ENCODE measurements at regions not wholly inside any gene's neighbourhood (a gene's known extent, or its start where the extent isn't known, plus 50 kb on each side); places are given as distances from the start of the nearest gene placed in this dataset.

GRCh38 chr7:153446490-153446889, 605.7 kb upstream of the DPP6 start:
- no peak for DNase-seq

GRCh38 chr7:153447011-153447410, 605.2 kb upstream of the DPP6 start:
- DNase-seq: no peak

GRCh38 chr7:153452661-153453060, 599.5 kb upstream of the DPP6 start:
- DNase-seq: no peak

DNA sequence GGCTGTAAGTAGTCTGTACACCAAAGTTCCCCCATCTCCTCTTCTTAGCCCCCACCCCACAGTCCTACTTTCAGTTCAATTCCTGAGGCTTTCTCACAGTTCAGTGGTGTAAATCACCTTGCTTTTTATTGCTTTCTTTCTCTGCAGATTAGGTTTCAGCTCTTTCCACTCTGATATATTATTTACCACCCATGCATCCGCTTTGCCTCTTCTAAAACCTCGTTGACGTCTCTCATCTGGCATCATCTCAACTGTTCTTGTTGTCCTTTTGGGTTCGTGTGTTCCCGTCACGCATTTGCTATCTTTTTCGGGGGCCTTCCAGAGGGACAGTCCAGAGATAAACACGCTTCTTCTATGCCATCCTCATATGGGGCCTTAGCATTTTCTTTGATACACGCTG, 597.9 kb upstream of the DPP6 start:
- DNase-seq: peak; percentile 81

- no peak for DNase-seq
These were observed 594.5 kb upstream of the DPP6 start for GRCh38 chr7:153457746-153458145.

GRCh38 chr7:153470004-153470671, 582.1 kb upstream of the DPP6 start:
- DNase-seq: no peak

GRCh38 chr7:153472516-153472915, 579.7 kb upstream of the DPP6 start:
- DNase-seq: no peak

GRCh38 chr7:153473185-153473584, 579.0 kb upstream of the DPP6 start:
- no peak for DNase-seq

GRCh38 chr7:153475239-153475638, 577.0 kb upstream of the DPP6 start:
- no peak for DNase-seq

GRCh38 chr7:153476166-153476565, 576.0 kb upstream of the DPP6 start:
- DNase-seq: no peak

- DNase-seq: no peak
These were observed 555.9 kb upstream of the DPP6 start for GRCh38 chr7:153496257-153496656.

- no peak for DNase-seq
These were observed 549.1 kb upstream of the DPP6 start for GRCh38 chr7:153503093-153503492.

DNA sequence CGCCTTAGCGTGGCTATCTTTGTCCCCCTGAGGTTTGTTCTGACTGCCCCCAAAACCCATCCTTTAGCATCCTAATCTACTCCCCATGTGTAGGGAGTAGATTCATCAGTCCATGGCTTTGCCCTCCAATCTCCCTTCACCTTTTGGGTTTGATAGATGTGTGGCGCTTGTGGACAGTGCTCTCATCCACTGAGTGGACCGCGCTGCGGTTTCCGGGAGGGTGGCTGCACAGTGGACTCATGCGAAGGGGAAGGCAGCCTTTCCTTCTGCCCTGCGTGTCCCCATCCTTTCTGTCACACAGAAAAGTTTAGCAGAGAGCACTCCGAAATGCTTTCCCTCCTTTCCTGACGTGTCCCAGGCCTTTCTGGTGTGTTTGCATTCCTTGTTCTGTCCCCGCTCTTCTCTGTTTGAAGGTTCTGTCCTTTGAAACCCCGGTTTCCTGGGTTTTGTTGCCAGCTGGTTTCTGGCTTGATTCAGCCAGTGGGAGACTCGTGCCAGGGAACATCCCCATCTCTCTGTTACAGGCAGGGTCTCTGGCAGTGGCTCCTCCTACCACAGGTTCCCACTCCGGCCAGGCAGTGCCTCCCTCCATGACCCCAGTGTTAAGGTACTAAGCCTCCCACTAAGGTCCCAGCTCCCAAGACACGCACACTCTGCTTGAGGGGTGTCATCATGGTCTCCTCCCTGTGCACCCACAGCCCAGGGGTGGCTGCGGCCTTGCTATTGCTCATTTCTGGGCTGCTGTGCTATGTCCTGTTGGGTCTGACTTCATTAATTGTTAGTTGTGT, 547.7 kb upstream of the DPP6 start:
- no peak for DNase-seq

DNA sequence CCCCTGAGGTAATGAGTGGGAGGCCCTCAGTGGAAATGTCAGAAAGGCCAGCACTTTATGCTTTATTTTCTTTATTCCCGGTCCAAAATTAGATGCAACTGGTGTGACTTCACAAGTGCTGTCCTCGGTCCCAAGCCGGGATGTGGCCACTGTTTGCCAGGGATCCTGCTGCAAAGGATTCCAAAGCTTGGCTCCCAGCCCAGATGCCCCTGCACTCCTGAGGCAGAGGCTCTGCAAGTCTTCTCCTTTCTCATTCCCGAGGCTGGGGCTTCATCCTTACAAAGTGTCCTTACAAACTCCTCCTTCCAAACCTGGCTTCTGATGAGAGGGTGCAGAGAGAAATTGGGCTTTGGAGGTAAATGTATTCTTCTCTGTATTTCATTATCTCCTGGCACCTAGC, 544.3 kb upstream of the DPP6 start:
- DNase-seq: no peak

DNA sequence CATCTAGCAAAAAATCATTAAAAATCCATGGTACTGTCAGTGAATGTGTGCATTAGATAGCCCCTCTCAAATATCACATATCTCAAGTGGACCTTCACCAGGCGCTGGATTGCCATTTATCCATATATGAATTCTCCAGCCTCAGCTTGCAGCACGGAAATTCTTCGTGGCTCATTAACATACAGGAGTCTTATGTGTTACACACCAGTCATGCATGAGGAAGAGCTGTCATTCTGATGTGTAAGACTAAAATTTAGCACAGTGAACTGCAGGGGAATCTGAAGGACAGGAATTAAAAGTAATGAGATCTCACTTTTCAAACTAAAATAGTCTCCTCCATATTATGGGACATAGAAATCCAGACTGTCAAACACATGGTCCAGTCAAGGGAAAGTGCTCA, 542.4 kb upstream of the DPP6 start:
- DNase-seq: no peak

- DNase-seq: no peak
These were observed 541.5 kb upstream of the DPP6 start for GRCh38 chr7:153510674-153511073.

- no peak for DNase-seq
These were observed 538.2 kb upstream of the DPP6 start for GRCh38 chr7:153514032-153514431.

- DNase-seq: no peak
These were observed 536.8 kb upstream of the DPP6 start for GRCh38 chr7:153515359-153515758.

- no peak for DNase-seq
These were observed 533.8 kb upstream of the DPP6 start for GRCh38 chr7:153518201-153518984.

DNA sequence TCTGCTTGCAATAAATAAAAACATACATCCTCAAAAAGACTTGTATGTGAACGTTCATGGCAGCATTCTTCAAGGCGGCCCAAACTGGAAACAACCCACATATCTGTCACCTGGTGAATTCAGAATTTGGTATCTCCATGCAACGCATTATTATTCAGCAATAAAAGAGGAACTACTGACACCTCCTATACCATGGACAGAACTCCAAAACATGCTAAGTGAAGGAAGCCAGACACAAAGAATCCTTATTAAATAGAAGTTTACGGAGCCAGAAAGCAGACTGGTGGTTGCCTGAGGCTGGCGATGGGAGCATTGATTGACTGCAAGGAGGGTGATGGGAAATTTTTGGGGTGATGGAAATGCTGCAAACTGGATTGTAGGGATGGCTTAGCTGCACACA, 530.8 kb upstream of the DPP6 start:
- no peak for DNase-seq

- no peak for DNase-seq
These were observed 529.9 kb upstream of the DPP6 start for GRCh38 chr7:153522261-153522660.

- DNase-seq: no peak
These were observed 528.7 kb upstream of the DPP6 start for GRCh38 chr7:153523320-153524015.

Data from left kidney (tissue), 1 donor.